GM18507 (cell line): ENCODE measurements at regions not wholly inside any gene's neighbourhood (a gene's known extent, or its start where the extent isn't known, plus 50 kb on each side); places are given as distances from the start of the nearest gene placed in this dataset.
"Not testable (repeated sequence)": the region's sequence is repeated elsewhere in the genome, so short reads cannot be mapped to it uniquely, and the experiment has no call there.

Experiments
- DNase-seq: peaks from one replicate; pipeline ENCODE4 v3.0.0; 2011; ENCODE audit warnings: low read depth; ENCODE audit not compliant: insufficient read length; ENCODE audit errors: extremely low spot score
- FAIRE-seq: peaks from 2 replicates; lab custom pipeline; 2011; peaks lifted over from hg19 to GRCh38; lab: Jason Lieb, UNC

GRCh38 chr20:23299673-23300050 lies 50.9 kb upstream of the NXT1 start:
- DNase-seq (no peak), FAIRE-seq (no peak)

GRCh38 chr20:23298926-23299672 lies 51.5 kb upstream of the NXT1 start:
- FAIRE-seq (no peak), DNase-seq (no peak)

GRCh38 chr20:23298155-23298554 lies 52.4 kb upstream of the NXT1 start:
- DNase-seq (no peak), FAIRE-seq (no peak)

GRCh38 chr20:23296841-23297701 lies 53.5 kb upstream of the NXT1 start:
- FAIRE-seq (no peak), DNase-seq (no peak)

- DNase-seq: no peak
- no peak for FAIRE-seq
These were observed 54.7 kb upstream of the NXT1 start for GRCh38 chr20:23295934-23296333.

GRCh38 chr20:23294671-23295070 lies 55.9 kb upstream of the NXT1 start:
- DNase-seq: no peak
- no peak for FAIRE-seq

- FAIRE-seq: no peak
- no peak for DNase-seq
These were observed 56.4 kb upstream of the NXT1 start for GRCh38 chr20:23294166-23294565.

GRCh38 chr20:23293689-23294088 lies 56.9 kb upstream of the NXT1 start:
- DNase-seq (no peak), FAIRE-seq (no peak)

GRCh38 chr20:23292311-23292710 lies 58.3 kb upstream of the NXT1 start:
- DNase-seq, FAIRE-seq: not testable (repeated sequence)

GRCh38 chr20:23291575-23292240 lies 58.9 kb upstream of the NXT1 start:
- DNase-seq: no peak
- FAIRE-seq: no peak

- DNase-seq: no peak
- FAIRE-seq: no peak
These were observed 59.6 kb upstream of the NXT1 start for GRCh38 chr20:23290761-23291574.

GRCh38 chr20:23289724-23290395 lies 60.7 kb upstream of the NXT1 start:
- FAIRE-seq: no peak
- DNase-seq: no peak

GRCh38 chr20:23289249-23289648 lies 61.3 kb upstream of the NXT1 start:
- DNase-seq (no peak), FAIRE-seq (no peak)

GRCh38 chr20:23287354-23288190 lies 63.0 kb upstream of the NXT1 start:
- no peak for FAIRE-seq
- no peak for DNase-seq

GRCh38 chr20:23286346-23286745 lies 64.2 kb upstream of the NXT1 start:
- FAIRE-seq: no peak

GRCh38 chr20:23285536-23285935 lies 65.1 kb upstream of the NXT1 start:
- DNase-seq (no peak), FAIRE-seq (no peak)

More at GRCh38 chr20:23286346-23286745, 64.2 kb upstream of the NXT1 start:
- DNase-seq: no peak

GRCh38 chr20:23284009-23284408 lies 66.6 kb upstream of the NXT1 start:
- FAIRE-seq (no peak), DNase-seq (no peak)
